ENCODE measurements at regions not wholly inside any gene's neighbourhood (a gene's known extent, or its start where the extent isn't known, plus 50 kb on each side); places are given as distances from the start of the nearest gene placed in this dataset.

- TF ChIP-seq, protein P1, sequence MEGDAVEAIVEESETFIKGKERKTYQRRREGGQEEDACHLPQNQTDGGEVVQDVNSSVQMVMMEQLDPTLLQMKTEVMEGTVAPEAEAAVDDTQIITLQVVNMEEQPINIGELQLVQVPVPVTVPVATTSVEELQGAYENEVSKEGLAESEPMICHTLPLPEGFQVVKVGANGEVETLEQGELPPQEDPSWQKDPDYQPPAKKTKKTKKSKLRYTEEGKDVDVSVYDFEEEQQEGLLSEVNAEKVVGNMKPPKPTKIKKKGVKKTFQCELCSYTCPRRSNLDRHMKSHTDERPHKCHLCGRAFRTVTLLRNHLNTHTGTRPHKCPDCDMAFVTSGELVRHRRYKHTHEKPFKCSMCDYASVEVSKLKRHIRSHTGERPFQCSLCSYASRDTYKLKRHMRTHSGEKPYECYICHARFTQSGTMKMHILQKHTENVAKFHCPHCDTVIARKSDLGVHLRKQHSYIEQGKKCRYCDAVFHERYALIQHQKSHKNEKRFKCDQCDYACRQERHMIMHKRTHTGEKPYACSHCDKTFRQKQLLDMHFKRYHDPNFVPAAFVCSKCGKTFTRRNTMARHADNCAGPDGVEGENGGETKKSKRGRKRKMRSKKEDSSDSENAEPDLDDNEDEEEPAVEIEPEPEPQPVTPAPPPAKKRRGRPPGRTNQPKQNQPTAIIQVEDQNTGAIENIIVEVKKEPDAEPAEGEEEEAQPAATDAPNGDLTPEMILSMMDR (conservative IDR thresholded peaks at IDR 0.05), result no peak
- no peak for TF ChIP-seq ZFX (IDR thresholded peaks at IDR 0.05)
Measured at GRCh38 chr9:21549890-21550289, 67.8 kb upstream of the IFNE start.
